GM20000 (cell line): ENCODE measurements at regions not wholly inside any gene's neighbourhood (a gene's known extent, or its start where the extent isn't known, plus 50 kb on each side); places are given as distances from the start of the nearest gene placed in this dataset.

ENCODE experiments used
- DNase-seq: peaks from one replicate; pipeline ENCODE4 v3.0.0; 2012; ENCODE audit warnings: low spot score
- TF ChIP-seq, protein P1 (sequence below): IDR thresholded peaks from 2 replicates; pipeline ENCODE4 v1.5.1; 2012; ENCODE audit warnings: mild to moderate bottlenecking, control low read depth; ENCODE audit errors: extremely low read depth, missing control alignments

- TF ChIP-seq, protein P1, sequence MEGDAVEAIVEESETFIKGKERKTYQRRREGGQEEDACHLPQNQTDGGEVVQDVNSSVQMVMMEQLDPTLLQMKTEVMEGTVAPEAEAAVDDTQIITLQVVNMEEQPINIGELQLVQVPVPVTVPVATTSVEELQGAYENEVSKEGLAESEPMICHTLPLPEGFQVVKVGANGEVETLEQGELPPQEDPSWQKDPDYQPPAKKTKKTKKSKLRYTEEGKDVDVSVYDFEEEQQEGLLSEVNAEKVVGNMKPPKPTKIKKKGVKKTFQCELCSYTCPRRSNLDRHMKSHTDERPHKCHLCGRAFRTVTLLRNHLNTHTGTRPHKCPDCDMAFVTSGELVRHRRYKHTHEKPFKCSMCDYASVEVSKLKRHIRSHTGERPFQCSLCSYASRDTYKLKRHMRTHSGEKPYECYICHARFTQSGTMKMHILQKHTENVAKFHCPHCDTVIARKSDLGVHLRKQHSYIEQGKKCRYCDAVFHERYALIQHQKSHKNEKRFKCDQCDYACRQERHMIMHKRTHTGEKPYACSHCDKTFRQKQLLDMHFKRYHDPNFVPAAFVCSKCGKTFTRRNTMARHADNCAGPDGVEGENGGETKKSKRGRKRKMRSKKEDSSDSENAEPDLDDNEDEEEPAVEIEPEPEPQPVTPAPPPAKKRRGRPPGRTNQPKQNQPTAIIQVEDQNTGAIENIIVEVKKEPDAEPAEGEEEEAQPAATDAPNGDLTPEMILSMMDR: no peak
- no peak for DNase-seq
These were observed 205.4 kb downstream of the GALR1 start for GRCh38 chr18:77455004-77455403.

GRCh38 chr18:77457681-77458080, 208.0 kb downstream of the GALR1 start:
- TF ChIP-seq, protein P1: no peak
- DNase-seq: no peak

- TF ChIP-seq, protein P1: no peak
These were observed 211.5 kb downstream of the GALR1 start for GRCh38 chr18:77461062-77461688.

DNA sequence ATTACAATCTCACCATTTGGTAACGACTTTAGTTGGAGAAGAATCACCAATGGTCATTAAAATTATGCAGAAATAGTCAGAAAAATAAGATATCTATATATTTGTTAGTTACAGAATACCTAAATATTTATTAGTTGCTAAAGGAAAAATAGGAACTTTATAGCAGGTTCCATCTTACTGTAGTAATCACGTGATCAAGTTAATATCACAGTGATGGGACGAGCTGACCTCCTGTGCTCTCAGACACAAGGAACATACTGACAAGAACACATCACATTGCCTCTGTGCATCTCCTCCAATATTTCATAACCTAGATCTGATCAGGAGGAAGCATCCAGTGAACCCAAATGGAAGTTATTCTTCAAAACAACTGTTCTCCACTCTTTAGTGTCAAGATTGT, 215.3 kb downstream of the GALR1 start:
- TF ChIP-seq, protein P1: no peak
- no peak for DNase-seq

More at GRCh38 chr18:77461062-77461688, 211.5 kb downstream of the GALR1 start:
- no peak for DNase-seq

DNA sequence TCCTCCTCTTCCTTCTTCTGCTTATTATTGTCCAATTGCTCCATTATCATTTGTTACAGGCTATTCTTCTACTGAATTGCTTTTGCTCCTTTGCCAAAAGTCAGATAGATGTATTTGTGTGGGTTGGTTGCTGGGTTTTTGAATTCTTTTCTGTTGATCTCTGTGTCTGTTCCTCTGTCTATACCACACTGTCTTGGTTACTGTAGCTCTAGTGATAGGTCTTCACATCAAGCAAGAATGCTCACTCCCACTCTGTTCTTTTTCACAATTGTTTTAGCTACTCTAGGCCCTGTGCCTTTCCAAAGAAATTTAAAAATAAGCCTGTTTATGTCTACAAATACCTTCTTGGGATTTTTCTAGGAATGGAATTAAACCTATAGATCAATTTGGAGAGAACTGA, 217.2 kb downstream of the GALR1 start:
- DNase-seq: no peak
- TF ChIP-seq, protein P1: no peak

DNA sequence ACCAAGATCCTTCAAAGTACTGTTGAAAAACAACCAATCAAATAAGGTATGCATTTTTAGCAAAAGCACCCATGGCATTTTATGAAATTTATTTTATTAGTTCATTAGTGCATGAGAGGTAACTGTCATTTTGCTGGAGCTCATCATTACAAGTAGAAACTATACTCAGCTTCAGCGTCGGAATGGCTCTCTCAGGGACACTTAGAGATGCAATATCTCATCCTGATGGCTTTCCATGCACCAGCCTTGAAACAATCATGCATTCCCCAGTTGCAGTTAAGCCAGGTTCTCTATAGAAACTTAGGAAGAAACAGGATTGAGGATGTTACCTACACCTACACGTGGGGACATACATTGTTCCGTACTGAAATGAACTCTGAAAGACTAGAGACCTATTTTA, 219.5 kb downstream of the GALR1 start:
- TF ChIP-seq, protein P1: no peak
- DNase-seq: no peak

- no peak for DNase-seq
- TF ChIP-seq, protein P1: no peak
These were observed 221.1 kb downstream of the GALR1 start for GRCh38 chr18:77470569-77471413.
